ENCODE measurements at regions not wholly inside any gene's neighbourhood (a gene's known extent, or its start where the extent isn't known, plus 50 kb on each side); places are given as distances from the start of the nearest gene placed in this dataset.

DNA sequence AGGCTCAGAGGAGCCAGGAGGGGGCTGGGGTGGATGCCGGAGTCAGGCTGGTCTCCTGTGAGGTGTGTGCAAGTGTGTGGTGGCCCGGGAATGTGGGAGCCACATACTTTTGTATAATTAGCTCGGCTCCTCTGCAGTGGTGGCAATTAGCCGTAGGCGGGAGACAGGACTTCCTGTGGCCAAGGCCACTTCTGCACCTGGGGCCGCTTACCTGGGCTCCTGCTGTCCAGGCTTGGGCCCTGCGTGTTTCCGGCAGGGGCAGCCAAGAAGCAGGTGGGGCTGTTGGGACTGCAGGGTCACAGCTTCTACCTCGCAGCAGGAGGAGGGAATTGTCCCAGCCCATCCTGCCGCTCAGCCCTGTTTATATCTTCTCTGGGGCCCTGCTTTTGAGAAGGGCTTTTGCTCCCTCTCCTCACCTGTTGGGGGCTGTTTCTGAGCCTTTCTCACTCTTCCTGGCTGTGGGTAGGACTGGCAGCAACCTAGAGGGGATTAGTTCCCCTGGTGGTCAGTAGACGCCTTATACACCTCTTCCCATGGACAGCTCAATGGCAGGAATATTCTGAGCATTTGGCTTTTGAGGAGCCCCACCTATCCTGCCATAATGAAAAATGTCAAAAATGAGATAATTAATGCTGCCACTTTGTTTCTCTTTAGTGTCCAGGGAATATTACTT, 145.4 kb upstream of the PITX1 start:
- TF ChIP-seq, protein P1, sequence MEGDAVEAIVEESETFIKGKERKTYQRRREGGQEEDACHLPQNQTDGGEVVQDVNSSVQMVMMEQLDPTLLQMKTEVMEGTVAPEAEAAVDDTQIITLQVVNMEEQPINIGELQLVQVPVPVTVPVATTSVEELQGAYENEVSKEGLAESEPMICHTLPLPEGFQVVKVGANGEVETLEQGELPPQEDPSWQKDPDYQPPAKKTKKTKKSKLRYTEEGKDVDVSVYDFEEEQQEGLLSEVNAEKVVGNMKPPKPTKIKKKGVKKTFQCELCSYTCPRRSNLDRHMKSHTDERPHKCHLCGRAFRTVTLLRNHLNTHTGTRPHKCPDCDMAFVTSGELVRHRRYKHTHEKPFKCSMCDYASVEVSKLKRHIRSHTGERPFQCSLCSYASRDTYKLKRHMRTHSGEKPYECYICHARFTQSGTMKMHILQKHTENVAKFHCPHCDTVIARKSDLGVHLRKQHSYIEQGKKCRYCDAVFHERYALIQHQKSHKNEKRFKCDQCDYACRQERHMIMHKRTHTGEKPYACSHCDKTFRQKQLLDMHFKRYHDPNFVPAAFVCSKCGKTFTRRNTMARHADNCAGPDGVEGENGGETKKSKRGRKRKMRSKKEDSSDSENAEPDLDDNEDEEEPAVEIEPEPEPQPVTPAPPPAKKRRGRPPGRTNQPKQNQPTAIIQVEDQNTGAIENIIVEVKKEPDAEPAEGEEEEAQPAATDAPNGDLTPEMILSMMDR (IDR thresholded peaks at IDR 0.05; ENCODE audit: poor library complexity, severe bottlenecking) = no peak
- ATAC-seq (ENCODE audit: low read depth) (no peak; the same call in 2 of the 3 replicates), DNase-seq (ENCODE audit: low spot score) (no peak)
- Histone ChIP-seq H3K9me3 (ENCODE audit: severe bottlenecking) (no peaks in the 10 kb centered on the region), H3K36me3 (ENCODE audit: low read depth) (no peaks in the 10 kb centered on the region), H3K27me3 (ENCODE audit: insufficient read depth, poor library complexity, severe bottlenecking) (no peaks in the 10 kb centered on the region), H3K4me1 (ENCODE audit: insufficient read depth, poor library complexity, severe bottlenecking) (no peaks in the 10 kb centered on the region), H3K27ac (ENCODE audit: poor library complexity, severe bottlenecking) (no peak overlapping the region), H3K4me3 (ENCODE audit: severe bottlenecking) (no peak overlapping the region)

DNA sequence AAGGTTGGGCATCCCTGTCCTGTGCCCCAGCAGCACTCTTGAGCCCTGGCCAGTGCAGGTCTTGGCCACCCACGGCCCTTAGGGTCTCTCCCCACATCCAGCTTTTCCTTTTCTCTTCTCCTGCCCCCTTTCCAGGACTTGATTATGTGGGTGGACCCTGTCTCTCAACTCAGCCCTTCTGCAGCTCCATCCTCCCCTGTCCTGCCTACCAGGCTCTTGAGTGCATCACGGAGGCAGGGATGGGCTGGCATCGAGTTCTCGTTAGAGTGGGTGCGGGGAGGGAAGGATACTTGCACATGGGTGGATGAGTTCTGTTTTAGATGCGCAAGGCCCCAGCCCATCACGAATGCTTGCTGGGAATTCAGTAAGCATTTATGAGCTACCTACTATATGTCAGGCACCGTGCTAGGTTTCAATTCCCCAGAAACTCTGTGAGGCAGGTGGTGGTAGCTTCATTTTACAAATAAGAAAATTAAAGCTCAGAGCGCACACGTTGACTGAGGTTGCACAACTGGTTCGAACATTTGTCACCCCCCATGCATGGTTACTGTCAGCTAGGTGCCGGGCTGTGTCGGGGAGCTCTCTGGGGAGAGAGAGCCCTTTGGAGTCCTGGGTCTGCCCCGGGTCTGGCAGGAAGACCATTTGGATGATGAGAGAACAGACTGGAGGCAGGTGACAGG, 144.6 kb upstream of the PITX1 start:
- Histone ChIP-seq H3K27ac (ENCODE audit: poor library complexity, severe bottlenecking) (no peak overlapping the region), H3K27me3 (ENCODE audit: insufficient read depth, poor library complexity, severe bottlenecking) (no peaks in the 10 kb centered on the region), H3K4me3 (ENCODE audit: severe bottlenecking) (no peak overlapping the region), H3K36me3 (ENCODE audit: low read depth) (no peaks in the 10 kb centered on the region), H3K4me1 (ENCODE audit: insufficient read depth, poor library complexity, severe bottlenecking) (no peaks in the 10 kb centered on the region), H3K9me3 (ENCODE audit: severe bottlenecking) (no peaks in the 10 kb centered on the region)
- TF ChIP-seq, protein P1 (IDR thresholded peaks at IDR 0.05; ENCODE audit: poor library complexity, severe bottlenecking) = no peak
- no peak for ATAC-seq (ENCODE audit: low read depth)
- DNase-seq (ENCODE audit: low spot score) = no peak

DNA sequence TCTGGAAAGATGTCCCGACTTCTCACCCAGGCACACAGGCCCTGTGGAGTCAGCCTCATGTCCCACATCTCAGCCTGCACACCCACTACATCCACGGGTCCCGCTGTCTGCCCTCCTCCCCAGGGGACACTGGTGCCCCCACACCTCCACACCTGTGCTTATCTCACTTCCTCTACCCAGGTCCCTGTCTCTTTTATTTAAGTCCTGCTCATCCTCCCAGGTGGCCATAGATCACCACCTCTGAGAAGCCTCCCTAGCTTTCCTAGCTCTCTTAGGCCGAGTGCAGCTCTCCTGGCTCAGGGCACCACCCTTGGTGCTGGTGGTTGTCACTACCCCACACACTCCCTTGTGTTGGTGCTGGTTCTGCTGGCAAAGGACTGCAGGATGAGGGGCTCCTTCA, 143.6 kb upstream of the PITX1 start:
- no peak for DNase-seq (ENCODE audit: low spot score)
- no peak for ATAC-seq (ENCODE audit: low read depth)
- Histone ChIP-seq H3K4me3 (ENCODE audit: severe bottlenecking) (no peak overlapping the region), H3K9me3 (ENCODE audit: severe bottlenecking) (no peaks in the 10 kb centered on the region), H3K27me3 (ENCODE audit: insufficient read depth, poor library complexity, severe bottlenecking) (no peaks in the 10 kb centered on the region), H3K27ac (ENCODE audit: poor library complexity, severe bottlenecking) (no peak overlapping the region), H3K36me3 (ENCODE audit: low read depth) (no peaks in the 10 kb centered on the region), H3K4me1 (ENCODE audit: insufficient read depth, poor library complexity, severe bottlenecking) (no peaks in the 10 kb centered on the region)
- TF ChIP-seq, protein P1 (IDR thresholded peaks at IDR 0.05; ENCODE audit: poor library complexity, severe bottlenecking) = no peak

DNA sequence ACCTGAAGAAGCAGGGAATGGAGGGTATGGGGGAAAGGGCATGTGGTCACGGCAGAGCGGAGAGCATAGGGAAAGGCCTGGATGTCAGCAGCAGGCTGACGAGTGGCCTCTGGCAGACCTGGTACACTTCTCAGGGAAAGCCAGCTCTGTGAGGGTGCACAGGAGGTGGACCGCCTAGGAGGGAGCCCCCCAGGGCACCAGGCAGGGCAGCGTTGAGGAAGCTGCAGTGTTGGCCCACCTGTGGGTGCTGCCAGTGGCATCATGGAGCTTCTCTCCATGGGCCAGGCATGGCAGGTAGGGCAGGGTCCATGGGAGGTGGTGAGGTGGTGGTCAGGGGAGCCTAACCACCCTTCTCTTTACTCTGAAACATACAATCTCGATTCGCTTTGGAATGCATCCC, 143.0 kb upstream of the PITX1 start:
- Histone ChIP-seq H3K4me3 (ENCODE audit: severe bottlenecking) (no peak overlapping the region), H3K27ac (ENCODE audit: poor library complexity, severe bottlenecking) (no peak overlapping the region), H3K4me1 (ENCODE audit: insufficient read depth, poor library complexity, severe bottlenecking) (no peaks in the 10 kb centered on the region), H3K9me3 (ENCODE audit: severe bottlenecking) (no peaks in the 10 kb centered on the region), H3K27me3 (ENCODE audit: insufficient read depth, poor library complexity, severe bottlenecking) (no peaks in the 10 kb centered on the region), H3K36me3 (ENCODE audit: low read depth) (no peaks in the 10 kb centered on the region)
- no peak for DNase-seq (ENCODE audit: low spot score)
- no peak for ATAC-seq (ENCODE audit: low read depth)
- TF ChIP-seq, protein P1 (IDR thresholded peaks at IDR 0.05; ENCODE audit: poor library complexity, severe bottlenecking) = no peak

Data from RWPE2 (cell line).